Endothelial cell (in vitro differentiated cells): ENCODE measurements at regions not wholly inside any gene's neighbourhood (a gene's known extent, or its start where the extent isn't known, plus 50 kb on each side); places are given as distances from the start of the nearest gene placed in this dataset.
"Not testable (repeated sequence)": the region's sequence is repeated elsewhere in the genome, so short reads cannot be mapped to it uniquely, and the experiment has no call there.

Source experiments
- DNase-seq: peaks from one replicate; pipeline ENCODE4 v3.0.0; 2021; ENCODE audit warnings: low spot score
- H3K27ac Mint-ChIP-seq: one replicate; pipeline ENCODE4 v1.8.0; 2021; ENCODE audit warnings: mixed read lengths, inconsistent platforms; ENCODE audit not compliant: unreplicated experiment
- H3K27me3 Mint-ChIP-seq: one replicate; pipeline ENCODE4 v1.8.0; 2021; ENCODE audit warnings: mild to moderate bottlenecking, moderate library complexity, mixed read lengths, inconsistent platforms; ENCODE audit not compliant: unreplicated experiment
- H3K36me3 Mint-ChIP-seq: one replicate; pipeline ENCODE4 v1.8.0; 2021; ENCODE audit warnings: mild to moderate bottlenecking, low read depth, mixed read lengths, inconsistent platforms; ENCODE audit not compliant: unreplicated experiment
- H3K4me1 Mint-ChIP-seq: one replicate; pipeline ENCODE4 v1.8.0; 2021; ENCODE audit warnings: mild to moderate bottlenecking, mixed read lengths, inconsistent platforms; ENCODE audit not compliant: unreplicated experiment
- H3K4me3 Mint-ChIP-seq: one replicate; pipeline ENCODE4 v1.8.0; 2021; ENCODE audit warnings: mild to moderate bottlenecking, mixed read lengths, inconsistent platforms; ENCODE audit not compliant: unreplicated experiment
- H3K9me3 Mint-ChIP-seq: one replicate; pipeline ENCODE4 v1.8.0; 2021; ENCODE audit warnings: mixed read lengths, inconsistent platforms; ENCODE audit not compliant: unreplicated experiment
- TF ChIP-seq, protein P1 (sequence below): fragments of 200-600 bp; sonication (generic); IDR thresholded peaks from one replicate; pipeline ENCODE4 v1.5.0; 2021; ENCODE audit warnings: antibody characterized with exemption; ENCODE audit not compliant: unreplicated experiment

DNA sequence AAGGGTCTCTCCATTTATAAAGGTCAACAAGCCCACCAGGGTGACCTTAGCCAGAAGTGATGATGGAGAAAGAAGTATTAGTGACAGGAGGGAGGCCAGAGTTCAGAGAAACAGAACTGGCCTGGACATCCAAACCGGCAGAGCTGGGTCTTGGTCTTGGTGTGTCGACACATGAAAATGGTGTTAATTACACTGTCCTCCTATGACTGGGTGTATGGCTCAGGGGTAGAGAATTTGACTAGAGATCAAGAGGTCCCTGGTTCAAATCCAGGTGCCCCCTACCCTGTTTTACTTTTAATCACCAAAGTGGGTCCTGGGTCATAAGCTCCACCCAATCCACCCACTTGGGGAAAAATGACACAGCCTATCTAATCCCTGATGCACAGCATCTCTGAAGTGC lies 110.6 kb upstream of the ZNF746 start:
- no peak overlapping the region for H3K27ac Mint-ChIP-seq
- no peak overlapping the region for H3K4me3 Mint-ChIP-seq
- no peaks in the 10 kb centered on the region for H3K27me3 Mint-ChIP-seq
- peaks cover 47% of the 10 kb centered on the region for H3K36me3 Mint-ChIP-seq
- no peaks in the 10 kb centered on the region for H3K9me3 Mint-ChIP-seq
- H3K4me1 Mint-ChIP-seq: peaks cover 6% of the 10 kb centered on the region
- TF ChIP-seq, protein P1, sequence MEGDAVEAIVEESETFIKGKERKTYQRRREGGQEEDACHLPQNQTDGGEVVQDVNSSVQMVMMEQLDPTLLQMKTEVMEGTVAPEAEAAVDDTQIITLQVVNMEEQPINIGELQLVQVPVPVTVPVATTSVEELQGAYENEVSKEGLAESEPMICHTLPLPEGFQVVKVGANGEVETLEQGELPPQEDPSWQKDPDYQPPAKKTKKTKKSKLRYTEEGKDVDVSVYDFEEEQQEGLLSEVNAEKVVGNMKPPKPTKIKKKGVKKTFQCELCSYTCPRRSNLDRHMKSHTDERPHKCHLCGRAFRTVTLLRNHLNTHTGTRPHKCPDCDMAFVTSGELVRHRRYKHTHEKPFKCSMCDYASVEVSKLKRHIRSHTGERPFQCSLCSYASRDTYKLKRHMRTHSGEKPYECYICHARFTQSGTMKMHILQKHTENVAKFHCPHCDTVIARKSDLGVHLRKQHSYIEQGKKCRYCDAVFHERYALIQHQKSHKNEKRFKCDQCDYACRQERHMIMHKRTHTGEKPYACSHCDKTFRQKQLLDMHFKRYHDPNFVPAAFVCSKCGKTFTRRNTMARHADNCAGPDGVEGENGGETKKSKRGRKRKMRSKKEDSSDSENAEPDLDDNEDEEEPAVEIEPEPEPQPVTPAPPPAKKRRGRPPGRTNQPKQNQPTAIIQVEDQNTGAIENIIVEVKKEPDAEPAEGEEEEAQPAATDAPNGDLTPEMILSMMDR: no peak
- no peak for DNase-seq

DNA sequence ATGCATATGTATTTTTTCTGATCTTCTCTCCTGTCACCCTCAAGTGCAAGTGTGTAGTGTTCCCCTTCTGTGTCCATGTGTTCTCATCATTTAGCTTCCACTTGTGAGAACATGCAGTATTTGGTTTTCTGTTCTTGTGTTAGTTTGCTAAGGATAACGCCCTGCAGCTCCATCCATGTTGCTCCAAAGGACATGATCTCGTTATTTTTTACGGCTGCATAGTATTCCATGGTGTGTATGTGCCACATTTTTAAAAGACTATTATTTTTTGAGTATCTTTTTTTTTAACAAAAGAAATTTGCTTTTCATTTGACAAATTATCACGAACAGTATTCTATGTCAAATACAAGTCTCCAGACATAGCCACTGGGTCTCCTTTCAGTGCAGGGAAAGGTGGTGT lies 110.1 kb upstream of the ZNF746 start:
- no peaks in the 10 kb centered on the region for H3K9me3 Mint-ChIP-seq
- TF ChIP-seq, protein P1: no peak
- no peak overlapping the region for H3K27ac Mint-ChIP-seq
- H3K27me3 Mint-ChIP-seq: no peaks in the 10 kb centered on the region
- H3K4me1 Mint-ChIP-seq: peaks cover 6% of the 10 kb centered on the region
- no peak overlapping the region for H3K4me3 Mint-ChIP-seq
- peaks cover 47% of the 10 kb centered on the region for H3K36me3 Mint-ChIP-seq
- no peak for DNase-seq

DNA sequence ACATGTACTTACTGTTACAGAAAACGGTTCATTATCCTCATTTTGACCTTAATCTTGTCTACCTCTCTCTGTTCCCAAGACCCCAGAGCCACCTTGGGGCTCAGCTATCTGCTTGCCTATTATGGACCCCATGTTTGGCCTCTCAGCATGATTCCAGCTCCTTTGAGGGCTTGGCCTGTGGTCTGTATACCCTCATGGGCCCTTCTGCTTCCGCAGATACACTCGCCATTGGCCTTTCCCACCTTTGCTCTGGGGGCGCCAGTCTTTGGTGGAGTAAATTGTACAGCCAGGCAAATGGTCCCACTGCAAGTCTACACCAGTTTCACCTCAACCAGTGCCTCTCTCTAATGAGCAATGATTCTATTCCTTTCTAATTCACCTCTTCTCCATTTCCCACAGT lies 109.2 kb upstream of the ZNF746 start:
- no peak for DNase-seq
- H3K4me3 Mint-ChIP-seq: no peak overlapping the region
- H3K36me3 Mint-ChIP-seq: peaks cover 42% of the 10 kb centered on the region
- TF ChIP-seq, protein P1: no peak
- H3K9me3 Mint-ChIP-seq: no peaks in the 10 kb centered on the region
- peaks cover 6% of the 10 kb centered on the region for H3K4me1 Mint-ChIP-seq
- H3K27me3 Mint-ChIP-seq: no peaks in the 10 kb centered on the region
- H3K27ac Mint-ChIP-seq: no peak overlapping the region

DNA sequence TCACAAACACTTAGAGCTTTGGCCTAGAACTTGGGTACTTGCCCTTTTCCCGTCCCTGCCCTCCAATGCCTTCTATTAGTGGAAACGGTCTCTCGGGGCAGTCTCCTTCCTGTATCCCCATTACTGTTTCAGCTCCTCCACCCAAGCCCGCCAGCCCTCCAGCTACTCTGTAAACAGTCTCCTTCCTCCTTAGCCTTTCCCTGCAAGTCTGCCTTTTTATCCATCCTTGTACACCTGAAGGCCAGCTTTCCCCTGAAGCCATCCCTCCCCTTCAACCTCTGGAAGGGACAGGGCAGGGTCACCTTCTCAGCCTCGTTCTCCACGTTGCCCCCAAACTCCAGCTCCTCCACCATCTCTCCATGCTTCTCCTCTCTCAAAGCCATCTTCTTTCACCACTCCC lies 108.1 kb upstream of the ZNF746 start:
- Mint-ChIP-seq H3K36me3 (peaks cover 38% of the 10 kb centered on the region), H3K4me3 (peak overlapping the region; percentile 9), H3K9me3 (no peaks in the 10 kb centered on the region), H3K27ac (no peak overlapping the region), H3K27me3 (no peaks in the 10 kb centered on the region), H3K4me1 (peaks cover 6% of the 10 kb centered on the region)
- TF ChIP-seq, protein P1: no peak
- no peak for DNase-seq

DNA sequence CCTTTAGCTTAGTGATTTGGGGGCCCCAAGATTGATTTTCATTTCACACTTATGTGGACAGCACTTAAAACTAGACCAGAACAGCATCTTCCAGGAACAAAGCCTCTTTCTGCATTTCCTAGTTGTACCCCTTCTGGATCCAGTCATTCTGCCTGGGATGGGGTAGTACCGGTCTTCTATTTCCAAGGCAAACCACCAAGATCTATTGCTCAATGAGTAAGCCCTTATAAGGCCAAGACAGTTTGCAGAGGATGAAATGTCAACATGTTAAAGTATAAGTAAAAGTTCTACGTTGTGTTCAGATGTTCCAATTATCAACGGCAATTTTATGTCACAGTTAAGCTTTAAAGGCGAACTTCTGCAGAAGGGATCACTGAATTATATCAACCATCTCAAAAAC lies 106.9 kb upstream of the ZNF746 start:
- H3K4me1 Mint-ChIP-seq: peaks cover 6% of the 10 kb centered on the region
- no peak overlapping the region for H3K4me3 Mint-ChIP-seq
- TF ChIP-seq, protein P1: no peak
- H3K27me3 Mint-ChIP-seq: no peaks in the 10 kb centered on the region
- H3K27ac Mint-ChIP-seq: no peak overlapping the region
- DNase-seq: no peak
- H3K36me3 Mint-ChIP-seq: peaks cover 34% of the 10 kb centered on the region
- no peaks in the 10 kb centered on the region for H3K9me3 Mint-ChIP-seq

DNA sequence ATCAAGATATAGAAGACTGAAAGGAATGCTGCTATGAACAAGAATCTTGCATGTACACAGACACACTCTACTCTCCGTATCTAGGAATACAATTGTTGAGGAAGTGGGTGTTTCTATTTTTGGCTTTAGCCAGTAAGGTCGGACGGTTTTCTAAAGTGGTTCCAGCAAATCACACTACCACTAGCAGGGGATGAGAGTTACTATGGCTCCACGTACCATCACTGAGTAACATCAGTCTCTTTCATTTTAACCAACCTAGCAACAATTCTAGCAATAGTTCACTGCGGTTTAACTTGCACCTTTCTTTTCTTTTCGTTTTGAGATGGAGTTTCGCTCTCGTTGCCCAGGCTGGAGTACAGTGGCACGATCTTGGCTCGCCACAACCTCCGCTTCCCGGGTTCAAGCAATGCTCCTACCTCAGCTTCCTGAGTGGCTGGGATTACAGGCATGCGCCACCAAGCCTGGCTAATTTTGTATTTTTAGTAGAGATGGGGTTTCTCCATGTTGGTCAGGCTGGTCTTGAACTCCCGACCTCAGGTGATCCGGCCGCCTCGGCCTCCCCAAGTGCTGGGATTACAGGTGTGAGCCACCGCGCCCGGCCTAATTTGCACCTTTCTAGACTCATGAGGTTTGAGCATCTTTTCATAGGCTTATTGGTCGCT lies 103.2 kb upstream of the ZNF746 start:
- H3K36me3 Mint-ChIP-seq: peaks cover 28% of the 10 kb centered on the region
- not testable (repeated sequence) for H3K9me3 Mint-ChIP-seq, DNase-seq, H3K4me1 Mint-ChIP-seq, H3K4me3 Mint-ChIP-seq, H3K27me3 Mint-ChIP-seq, H3K27ac Mint-ChIP-seq
